COLO668 (cell line): ENCODE measurements at regions not wholly inside any gene's neighbourhood (a gene's known extent, or its start where the extent isn't known, plus 50 kb on each side); places are given as distances from the start of the nearest gene placed in this dataset.

Source experiments
- DNase-seq: peaks from one replicate; lab custom pipeline; 2025; ENCODE audit not compliant: unreplicated experiment; lab: John Stamatoyannopoulos, UW

DNA sequence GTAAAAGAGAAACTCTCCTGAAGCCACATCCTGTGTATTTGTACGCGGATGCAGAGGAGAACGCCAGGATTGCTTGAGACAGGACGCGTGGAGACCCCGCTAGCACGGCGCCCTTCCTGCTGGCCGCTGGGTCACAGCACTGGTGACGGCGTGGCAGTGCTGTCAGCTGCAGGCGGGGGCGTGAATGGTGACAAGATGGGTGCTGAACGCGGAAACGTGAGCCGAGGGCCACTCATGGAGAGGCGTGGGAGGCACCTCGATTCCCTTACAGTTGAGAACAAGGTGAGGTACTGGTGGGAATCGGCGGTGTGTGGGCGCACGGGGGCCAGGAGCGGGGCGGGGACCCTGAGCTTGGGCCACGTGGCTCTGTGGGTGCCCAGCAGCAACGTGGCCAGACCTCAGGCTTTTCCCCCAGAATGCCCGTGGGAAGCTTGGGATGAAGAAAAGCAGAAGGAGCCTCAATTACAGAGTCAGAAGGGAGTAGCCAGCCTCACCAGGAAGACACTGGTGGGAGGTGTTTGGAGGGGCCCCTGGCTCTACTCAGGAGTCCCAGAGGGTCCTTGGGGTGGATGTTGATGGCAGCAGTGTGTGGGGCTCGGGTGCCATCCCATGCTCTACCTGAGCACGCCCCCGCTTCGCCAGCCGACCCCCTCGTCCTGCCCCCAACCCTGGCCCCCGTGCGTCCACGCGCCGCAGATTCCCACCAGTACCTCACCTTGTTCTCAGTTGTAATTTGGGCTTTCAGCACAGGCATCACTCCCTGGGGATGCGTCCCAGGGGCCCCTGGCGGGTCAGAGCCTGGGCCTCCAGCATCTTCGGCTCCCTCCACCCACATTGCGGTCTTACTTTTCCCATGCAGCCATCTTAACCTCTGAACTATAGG, 208.4 kb upstream of the TCERG1L start:
- DNase-seq = no peak

DNA sequence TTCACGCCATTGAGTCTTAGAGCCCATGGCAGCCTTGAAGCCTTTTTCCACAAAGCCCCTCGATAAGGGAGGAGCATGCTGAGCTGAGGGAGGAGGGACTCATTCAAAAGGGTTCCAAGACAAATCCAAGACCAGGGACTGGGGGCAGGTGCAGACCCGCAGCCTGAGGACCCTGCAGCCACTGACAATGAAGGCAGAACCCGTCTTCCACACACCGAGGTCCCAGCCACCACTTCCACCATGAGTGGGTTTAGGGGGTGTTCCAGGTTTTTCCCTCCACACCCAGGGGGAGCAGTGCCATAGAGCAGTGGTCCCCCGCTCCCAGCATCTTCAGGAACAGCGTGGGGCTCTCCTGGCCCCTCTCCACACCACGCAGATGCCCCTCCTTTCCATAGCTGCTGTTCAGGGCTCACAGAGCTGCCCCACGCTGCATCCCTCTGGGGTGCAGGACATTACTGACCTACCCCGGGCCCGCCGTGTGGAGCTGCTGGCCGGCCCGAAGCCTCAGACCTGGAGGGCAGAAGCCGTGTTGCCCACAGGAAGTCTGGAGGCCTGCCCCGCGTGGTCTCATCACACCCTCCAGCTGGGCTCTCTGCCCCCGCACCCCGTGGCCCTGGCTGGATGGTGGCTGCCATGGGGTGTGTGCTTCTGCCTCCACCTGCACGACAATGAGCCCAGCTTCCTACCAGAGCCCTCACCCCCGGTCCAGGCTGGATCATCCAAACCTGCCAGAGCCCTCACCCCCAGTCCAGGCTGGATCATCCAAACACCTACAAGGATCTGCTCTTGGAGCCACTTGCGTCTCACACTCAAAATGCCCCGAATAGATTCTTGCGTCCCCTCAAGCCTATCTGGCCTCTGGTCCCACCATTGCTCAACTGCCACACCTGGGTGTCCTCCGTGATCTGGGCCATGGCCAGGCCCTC, 220.0 kb upstream of the TCERG1L start:
- no peak for DNase-seq

DNA sequence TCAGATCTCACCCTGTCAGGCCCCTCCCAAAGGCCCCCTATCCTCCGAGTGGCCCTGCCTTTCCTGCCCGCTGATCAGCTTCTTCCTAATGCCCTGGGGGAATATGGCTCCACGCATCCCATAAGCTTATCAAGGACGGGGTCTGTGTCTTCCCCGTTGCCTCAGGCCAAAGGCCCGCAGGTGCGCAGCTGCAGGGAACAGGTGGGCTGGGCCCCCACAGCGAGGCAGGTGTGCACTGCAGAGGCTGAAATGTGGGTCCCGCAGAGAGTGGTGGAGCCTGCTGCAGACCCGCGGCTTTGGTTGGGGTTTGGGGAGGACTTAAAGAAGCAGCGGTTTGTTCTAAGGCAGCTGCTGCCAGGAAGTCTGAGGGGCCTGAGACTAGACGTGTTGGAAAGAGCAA, 220.8 kb upstream of the TCERG1L start:
- no peak for DNase-seq

DNA sequence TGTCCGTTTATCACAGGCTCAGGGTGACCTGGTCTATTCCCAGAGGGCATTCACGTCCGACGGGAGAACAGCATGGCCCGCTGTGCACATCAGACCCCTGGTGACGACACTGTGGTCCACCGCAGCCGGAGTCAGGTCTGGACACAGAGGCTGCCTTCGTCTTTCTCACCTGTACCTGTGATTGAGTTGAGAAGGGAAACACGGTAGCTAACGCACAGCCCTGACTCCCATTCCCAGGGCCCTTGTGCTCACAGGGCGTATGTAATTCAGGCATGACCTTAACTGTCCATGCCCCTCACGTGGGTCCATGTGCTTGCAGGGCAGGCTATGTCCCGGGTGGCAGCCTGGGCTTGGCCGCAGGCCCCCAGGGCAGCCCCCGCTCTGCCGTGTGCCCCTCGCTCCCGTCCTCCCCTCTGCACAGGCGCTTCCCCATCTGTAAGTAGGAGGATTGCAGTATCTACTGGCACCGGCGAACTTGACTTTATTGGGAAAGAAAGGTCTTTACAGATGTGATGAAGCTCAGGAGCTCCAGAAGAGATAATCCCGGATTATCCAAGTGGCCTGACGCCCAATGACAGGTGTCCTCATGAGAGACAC, 221.3 kb upstream of the TCERG1L start:
- no peak for DNase-seq

DNA sequence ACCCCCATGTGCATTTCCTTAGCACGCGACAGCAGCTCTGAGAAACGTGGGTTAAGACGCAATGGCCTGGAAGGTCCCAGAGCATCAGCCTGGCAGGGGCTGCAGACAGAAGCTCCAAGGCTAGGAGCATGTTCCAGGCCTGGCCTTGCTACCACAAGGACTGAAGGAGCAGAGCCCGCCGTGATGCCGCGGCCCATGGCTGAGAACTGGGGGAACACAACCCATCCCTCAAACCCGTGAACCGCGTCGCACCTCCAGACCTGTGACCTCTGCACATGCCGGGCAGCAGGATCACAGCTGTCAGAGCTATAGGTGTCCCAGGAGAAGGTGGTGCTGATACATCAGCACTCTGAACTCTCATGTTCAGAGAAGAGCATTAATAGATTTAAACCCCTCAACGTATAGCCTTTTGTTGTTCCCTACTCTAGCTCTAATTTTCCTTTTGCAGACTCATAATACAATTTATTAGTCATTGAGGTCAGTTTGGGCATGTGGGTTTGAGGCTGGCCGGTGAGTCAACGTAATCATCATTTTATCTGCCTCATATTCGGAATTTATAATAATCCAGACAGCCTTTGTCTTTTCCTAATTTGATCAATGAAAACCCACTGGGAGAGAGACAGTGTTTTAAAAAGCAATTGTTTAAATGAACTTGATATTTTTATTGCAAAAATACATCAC, 222.5 kb upstream of the TCERG1L start:
- no peak for DNase-seq

DNA sequence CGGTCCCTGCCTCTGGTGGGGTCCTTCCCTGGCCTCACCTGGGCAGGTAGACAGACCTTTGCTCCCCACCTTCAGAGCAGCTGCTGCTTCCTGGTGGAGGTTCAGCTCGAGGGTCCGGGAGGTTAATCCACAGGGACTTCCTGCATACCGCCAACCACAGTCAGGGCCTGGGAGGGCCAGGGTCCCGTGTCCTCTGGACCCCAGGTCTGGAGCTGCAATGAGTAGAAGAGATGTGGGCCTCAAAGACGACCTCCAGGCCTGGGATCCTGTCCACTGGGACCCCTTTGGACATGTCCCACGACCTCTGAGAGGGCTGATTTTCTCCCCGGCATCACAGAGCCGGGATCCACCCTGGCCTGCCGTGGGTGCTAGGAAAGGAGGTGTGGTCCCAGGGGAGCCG, 223.3 kb upstream of the TCERG1L start:
- no peak for DNase-seq

DNA sequence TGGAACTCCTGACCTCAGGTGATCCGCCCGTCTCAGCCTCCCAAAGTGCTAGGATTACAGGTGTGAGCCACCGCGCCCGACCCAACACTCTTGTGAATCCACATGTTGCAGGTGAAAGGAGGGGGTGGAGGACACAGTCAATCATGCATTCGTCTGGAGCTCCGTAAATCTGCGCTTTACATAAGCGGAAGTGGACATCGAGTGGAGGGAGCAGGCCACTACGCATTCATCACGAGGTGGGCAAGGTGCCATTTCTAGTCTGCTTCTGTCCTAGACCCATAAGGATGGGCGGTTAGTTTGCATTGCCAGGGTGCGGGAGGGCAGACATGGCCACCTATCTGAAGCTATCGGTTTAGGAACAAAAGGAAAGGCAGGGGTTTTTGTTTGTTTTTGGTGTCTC, 225.2 kb upstream of the TCERG1L start:
- DNase-seq = no peak

DNA sequence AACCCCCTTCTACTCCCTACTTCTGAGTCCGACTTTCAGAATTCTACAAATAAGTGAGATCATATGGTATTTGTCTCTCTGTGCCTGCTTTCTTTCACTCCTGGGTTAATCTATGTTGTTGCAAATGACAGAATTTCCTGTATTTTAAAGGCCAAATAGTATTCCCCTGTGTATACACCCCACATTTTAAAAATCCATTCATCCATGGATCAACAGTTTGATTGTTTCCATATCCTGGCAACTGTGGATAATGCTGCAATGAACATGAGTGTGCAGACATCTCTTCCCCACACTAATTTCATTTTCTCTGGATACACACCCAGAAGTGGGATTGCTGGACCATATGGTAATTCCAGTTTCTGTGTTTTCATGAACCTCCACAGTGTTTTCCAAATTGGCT, 225.8 kb upstream of the TCERG1L start:
- no peak for DNase-seq

DNA sequence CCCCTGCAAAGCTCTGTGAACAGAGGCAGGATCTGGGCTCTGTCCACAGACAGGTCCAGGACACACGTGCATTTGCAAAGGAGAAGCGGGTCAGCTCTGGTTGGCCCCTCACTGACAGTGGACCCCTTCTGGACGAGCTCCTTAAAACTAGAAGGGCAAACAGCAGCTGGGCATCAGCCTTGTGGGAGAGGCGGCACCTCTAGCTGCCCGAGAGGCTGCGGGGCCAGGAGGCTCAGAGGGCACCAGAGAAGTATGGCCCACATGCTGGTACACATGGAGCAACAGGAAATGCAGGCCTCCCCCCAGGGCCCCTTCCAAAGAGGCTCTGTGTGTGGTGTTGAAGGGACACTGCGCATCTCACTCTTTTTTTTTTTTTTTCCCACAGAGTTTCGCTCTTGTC, 233.0 kb upstream of the TCERG1L start:
- DNase-seq = no peak

DNA sequence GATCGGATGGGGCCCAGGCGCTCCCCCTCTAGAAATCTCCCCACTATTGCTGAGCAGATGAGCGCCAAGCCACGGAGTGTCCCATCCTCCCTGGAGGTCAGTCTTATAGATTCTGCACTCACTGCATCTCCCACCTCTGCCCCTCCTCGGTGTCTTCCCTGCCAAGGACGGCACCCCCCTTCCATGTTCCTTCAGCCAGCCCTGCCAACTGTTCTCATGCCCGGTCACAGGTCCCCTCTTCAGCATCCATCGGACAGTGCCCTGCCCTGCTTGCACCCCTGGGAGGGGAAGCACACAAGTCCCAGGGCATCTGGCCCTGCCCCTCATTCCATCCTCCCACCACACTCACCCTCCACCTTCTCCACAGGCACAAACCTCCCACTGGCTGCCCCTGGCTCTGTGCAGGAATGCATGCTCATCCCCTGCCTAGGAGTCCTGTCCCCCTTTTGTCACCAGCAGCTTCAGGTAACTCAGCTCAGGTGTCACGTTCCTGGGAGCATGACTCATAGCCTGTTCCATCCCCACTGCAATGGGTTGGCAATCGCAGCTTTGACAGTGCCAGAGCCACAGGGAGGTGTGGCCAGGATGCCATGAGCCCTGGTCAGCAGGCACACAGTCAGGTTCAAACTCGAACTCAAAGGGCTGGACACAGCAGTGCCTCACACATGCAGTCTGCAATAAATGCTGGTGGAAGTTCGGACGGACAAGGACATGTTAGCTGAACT, 234.7 kb upstream of the TCERG1L start:
- DNase-seq = no peak

DNA sequence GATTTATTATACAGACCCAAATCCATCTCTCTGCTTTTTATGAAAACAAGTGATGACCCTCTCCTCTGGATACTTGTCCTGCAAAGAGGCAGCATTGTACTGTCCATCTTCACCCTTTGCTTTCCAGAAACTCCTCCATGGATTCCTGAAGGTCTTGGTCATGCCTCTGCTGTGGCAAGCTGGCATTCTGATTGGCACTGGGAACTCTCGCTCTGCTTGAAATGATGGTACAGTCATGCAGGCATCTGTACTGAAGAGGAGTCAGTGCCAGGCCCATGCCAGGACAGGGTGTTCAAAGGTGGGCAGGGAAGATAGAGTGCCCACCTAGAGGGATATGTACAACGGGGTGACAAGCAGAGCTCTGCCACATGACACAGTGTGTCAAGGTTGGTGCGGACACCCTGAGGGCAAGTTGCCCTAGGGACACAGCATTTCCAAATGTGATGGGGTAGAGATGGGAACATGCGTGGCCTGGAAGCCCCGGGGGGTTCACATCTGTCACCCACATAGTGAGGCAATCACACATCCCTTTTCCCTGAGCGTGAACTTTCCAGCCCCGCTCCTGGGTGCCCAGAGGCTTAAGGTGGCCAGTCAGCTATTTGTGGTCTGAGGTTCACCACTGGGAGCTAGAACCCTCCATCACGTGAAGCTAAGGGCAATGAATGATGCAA, 235.7 kb upstream of the TCERG1L start:
- no peak for DNase-seq

DNA sequence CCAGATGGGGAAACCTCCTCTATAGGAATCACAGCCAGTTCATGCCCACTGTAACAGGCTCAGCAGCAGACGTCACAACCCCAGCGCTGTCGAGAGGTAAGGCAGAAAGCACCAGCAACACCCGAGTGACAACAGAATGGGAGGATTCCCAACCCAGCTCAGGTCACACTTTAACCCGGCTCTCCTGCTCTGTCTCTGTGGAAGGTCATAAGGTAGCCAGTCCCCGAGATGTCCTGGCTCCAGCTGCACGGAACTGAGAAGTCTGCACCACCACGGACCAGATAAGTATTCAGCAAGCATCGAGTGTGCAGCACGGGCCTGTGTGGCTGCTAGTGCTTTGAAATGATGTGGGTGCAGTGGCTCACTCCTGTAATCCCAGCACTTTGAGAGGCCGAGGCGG, 236.7 kb upstream of the TCERG1L start:
- DNase-seq = no peak

DNA sequence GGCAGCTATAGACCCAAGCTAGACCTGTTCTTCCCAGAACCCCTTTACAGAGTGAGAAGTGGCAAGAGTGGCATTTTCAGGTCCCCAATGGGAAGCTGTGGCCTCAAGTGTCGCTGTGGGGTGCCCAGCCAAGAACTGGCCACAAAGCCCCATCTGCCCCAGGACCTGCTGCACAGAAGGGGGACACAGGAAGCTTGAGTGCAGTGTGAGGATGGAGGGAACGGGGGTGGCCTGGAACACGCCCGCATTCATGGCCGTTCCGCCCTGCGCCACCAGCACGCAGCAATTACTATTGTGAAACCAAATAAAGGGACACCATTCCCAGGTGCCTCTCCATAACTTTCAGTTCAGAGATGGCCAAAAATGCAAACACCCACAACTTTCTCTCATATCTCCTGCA, 237.6 kb upstream of the TCERG1L start:
- DNase-seq = no peak

DNA sequence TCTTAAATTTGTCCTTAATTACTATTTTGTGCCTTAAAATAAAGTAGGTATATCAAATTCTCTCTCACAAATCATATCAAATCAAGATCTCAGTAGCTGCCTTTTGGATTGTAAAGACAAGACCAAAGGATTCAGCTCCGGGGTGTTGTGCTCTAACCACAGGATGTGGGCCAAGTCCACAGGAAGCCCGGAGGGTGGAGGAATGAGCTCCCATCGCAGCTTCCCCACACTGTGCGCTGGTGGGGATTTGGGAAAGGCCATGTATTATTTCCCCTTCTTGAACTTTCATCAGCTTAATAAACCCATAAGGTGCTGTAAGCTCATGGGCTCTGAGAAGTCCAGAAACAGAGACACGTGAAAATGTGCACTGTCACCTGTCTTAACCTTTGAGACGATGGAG, 241.6 kb upstream of the TCERG1L start:
- DNase-seq = no peak

DNA sequence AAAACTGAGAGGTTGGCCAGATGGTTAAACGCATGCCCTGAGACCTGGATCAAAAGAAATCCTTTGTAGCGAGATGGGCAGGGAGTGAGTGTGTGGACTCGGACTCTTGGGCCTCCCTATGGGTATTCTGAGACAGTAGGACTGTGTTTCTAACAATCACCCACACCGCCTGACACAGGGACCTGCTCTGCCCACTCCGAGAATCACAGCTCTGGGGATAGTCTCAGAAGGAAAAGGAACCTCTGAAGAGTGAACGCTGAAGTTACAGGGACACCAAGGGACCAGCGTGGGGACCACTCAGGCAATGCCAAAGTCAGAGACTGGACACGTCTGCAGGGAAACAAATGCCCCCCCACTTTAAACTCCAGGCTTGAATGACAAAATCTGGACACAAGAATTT, 242.1 kb upstream of the TCERG1L start:
- DNase-seq = no peak

DNA sequence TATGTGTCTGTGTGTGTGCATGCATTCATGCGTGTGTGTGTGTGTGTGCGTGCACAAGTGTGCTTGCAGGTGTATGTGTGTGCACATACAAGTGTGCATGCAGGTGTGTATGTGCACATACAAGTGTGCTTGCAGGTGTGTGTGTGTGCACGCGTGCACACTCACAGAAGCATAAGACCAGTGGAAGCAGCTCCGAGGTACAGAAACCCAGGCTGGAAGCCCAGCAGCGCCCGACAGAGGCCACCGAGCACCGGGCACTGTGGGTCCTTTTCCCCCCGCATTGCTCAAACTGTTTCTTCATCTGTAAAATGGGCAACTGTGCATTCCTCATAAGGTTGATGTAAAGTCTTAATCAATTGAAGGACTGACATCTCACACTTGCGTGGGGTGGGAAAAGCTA, 243.3 kb upstream of the TCERG1L start:
- DNase-seq = no peak

DNA sequence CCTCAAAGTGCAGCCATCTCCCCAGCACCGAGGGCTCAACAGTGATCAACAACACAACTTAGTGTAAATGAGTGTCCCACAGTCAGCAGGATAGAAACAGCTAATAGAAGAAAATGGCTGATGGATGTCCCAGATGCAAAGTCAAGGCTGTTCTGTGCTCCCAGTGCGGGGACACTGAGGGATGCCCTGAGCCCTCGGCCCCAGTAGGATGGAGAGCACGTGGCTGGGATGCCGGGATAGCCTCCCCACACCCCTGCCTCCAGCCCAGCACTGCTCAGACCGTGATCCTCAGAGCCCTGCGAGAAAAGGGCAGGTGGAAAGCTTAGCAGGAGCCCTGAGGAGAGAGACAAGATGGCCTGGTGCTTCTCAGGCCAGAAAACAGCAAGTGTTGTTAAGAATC, 243.9 kb upstream of the TCERG1L start:
- no peak for DNase-seq

DNA sequence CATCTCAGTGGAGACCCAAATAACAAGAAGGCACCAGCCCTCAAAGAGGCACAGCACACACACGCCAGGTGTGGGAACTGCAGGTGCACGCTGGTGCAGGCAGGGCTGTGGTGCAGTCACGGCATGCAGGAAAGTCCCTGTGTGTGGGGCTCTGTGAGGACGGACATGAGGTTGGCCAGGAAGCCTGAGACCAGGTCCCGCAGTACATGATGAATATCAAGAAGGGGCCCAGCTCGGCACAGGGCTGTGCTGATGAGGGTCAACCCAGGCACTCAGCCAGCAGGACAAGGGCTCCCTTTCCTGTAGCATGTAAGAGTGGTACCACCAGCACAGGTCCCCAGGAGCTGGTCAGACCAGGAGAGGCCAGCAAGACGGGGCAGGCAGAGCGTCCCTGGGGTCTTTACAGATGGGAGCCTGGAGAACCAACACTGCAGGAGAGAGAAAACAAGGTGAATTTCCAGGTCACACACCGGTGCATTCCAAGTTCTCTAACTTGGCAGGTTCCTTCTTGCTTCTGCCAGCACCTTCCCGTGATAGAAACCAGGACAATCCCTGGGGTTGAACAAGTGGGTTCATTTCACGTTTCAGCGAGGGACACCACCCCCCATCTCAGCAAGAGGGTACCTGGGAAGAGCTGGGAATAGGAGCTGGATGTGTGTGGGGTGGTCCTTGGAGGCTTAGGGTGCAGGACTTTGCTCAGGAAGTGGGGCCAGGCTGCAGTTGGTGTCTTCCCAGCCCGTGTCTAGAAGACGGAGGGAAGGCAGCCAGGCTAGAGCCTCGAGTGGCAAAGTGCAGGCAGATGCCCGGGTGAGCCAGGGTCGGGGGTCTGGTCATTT, 244.8 kb upstream of the TCERG1L start:
- no peak for DNase-seq

DNA sequence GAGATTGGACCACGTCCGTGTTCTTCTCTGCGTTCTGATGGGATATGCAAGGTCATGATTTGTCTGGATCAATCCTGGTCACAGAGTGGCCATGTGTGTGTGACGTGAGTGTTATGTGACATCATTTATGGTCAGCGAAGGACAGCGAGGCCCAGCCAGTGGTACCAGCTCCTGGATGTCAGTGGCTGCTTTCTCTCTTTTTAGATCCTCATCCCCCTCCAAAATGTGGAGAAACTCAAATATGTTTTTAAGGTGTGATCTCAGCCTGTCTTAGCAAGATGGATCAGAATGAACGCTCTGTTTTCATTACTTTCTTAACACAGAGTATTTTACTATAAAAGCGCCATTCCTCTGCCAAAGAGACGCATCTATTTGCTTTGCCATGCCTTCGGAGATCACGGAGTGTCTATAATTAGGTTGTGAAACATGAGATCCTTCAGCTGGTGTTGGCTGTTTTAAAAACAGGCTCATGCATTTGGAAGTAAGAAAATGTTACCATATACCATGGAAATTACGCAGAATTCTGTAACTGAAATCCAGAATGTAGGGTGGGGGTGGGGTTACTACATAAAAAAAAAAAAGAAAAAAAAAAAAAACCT, 245.5 kb upstream of the TCERG1L start:
- no peak for DNase-seq
